Fibroblast of peridontal ligament (primary cell): ENCODE measurements at regions not wholly inside any gene's neighbourhood (a gene's known extent, or its start where the extent isn't known, plus 50 kb on each side); places are given as distances from the start of the nearest gene placed in this dataset.
"Not testable (repeated sequence)": the region's sequence is repeated elsewhere in the genome, so short reads cannot be mapped to it uniquely, and the experiment has no call there.

Experiments used
- DNase-seq: peaks from one replicate; pipeline ENCODE4 v3.0.0-alpha.2; 2010; ENCODE audit errors: extremely low read depth

DNA sequence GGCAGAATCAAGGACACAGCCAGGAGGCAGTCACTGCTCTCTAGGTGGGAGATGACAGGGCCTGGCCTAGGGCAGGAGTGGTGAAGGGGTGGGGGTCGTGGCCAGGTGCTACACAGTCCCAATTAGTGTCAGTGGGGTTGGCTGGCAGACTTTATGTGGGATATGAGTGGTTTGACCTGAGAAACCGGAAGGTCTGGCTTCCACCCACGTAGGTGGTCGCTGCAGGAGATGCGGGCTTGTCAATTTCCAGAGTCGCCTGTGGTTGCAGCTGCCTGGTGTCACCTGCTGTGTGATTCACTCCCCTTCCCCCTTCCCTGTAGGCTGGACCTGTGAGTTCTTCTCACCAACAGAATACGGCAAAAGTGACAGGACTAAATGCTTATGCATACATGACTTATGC lies 124.3 kb downstream of the KLF6 start:
- no peak for DNase-seq

GRCh38 chr10:3659203-3659917 lies 125.6 kb downstream of the KLF6 start:
- no peak for DNase-seq

DNA sequence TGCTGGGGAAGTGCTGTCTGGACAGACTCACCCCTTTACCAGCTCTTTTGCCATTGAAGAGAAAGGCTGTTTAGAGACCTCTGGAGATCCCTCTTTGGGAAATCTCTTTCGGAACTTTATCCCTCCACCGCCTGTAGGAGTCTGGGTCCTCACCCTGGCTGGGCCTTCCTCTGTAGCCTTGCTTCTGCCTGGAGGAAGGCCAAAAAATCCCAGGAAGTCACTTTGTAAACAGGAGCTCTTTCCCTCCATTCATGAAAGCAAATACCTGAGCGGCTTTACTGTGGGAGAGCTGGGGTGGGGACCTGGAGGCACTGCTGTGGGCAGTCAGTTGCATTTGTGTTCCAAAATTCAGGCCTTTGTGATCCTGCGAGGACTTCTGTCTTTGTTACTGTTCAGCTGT lies 126.2 kb downstream of the KLF6 start:
- no peak for DNase-seq

- DNase-seq: no peak
Observed at GRCh38 chr10:3656214-3656613, 128.8 kb downstream of the KLF6 start.

- DNase-seq: no peak
Observed at GRCh38 chr10:3655528-3655927, 129.5 kb downstream of the KLF6 start.

DNA sequence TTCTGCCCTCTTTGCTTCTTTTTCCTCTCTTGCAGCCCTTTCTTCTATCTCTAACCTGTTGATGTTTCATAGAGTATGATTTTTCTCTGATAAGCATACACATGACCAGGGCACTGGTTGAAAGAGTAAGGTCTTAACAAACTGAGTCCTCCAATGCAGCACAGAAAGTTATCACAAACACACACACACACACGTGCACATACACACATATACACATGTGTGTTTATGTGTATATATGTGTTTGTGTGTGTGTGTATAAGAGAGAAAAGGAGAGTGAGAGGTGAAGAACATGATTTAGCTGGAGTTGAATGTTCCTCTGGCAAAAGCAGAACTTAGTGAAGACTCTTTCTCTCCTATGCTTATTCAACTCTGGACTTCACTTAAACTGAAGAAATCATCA lies 130.0 kb downstream of the KLF6 start:
- DNase-seq: no peak

DNA sequence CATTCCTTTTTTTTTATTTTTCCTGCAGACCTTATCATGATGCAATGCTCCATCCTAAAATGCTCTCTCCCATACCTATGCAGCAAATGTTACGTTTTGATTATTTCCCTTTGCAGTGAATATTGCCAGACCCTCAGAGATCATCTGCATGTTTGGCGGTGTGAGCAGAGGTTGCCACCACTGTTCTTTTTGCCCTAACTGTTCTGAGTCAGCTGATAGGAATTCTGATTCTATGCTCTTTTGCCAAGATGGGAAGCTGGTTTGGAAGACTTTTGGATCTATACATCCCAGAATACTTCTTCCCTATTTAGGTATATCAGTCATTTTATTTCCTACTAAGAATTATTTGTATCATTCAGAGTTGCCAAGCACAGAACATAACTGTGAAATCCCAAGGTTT lies 130.5 kb downstream of the KLF6 start:
- DNase-seq: peak; percentile 59

DNA sequence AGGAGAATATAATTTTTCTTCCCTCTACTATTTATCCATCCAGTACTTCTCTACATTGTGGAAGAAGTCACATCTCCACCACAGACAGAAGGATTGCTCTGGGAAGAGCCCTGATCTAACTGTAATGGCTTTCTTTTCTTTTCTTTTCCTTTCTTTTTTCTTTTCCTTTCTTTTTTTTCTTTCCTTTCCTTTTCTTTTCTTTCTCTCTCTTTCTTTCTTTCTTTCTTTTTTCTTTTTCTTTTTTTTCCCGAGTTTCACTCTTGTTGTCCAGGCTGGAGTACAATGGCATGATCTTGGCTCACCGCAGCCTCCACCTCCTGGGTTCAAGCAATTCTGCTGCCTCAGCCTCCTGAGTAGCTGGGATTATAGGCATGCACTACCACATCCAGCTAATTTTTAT lies 131.7 kb downstream of the KLF6 start:
- not testable (repeated sequence) for DNase-seq

- DNase-seq: peak; percentile 65
Observed at GRCh38 chr10:3652886-3653285, 132.1 kb downstream of the KLF6 start.

- no peak for DNase-seq
Observed at GRCh38 chr10:3651969-3652653, 132.9 kb downstream of the KLF6 start.

- no peak for DNase-seq
Observed at GRCh38 chr10:3648576-3648975, 136.4 kb downstream of the KLF6 start.

GRCh38 chr10:3648170-3648569 lies 136.8 kb downstream of the KLF6 start:
- DNase-seq: no peak

DNA sequence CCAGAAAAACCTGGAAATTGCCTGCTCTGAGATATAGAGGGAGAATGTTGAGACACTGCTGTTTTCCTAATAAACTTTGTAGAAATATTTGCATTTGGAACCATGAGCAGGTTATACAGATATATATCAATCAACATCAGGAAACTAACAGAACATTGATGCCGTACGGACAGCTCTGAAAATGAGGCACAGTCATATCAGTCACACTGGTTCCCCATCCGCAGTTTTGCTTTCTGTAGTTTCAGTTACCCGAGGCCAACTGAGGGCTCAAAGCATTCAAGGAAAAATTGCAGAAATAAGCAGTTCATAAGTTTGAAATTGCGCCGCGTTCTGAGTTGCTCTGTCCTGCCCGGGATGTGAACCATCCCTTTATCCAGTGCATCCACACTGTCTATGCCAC lies 137.9 kb downstream of the KLF6 start:
- no peak for DNase-seq

DNA sequence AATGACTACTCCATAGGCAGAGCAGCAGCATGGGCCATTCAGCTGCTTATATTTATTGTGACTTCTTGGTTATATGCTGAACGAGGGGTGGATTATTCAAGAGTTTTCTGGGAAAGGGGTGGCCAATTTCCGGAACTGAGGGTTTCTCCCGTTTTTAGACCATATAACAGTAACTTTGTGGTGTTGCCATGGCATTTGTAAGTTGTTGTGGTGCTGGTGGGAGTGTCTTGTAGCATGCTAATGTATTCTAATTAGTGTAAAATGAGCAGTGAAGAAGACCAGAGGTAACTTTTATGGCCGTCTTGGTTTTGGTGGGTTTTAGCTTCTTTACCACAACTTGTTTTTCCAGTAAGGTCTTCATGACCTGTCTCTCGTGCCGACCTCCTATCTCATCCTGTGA lies 139.6 kb downstream of the KLF6 start:
- DNase-seq: no peak

GRCh38 chr10:3640816-3641215 lies 144.2 kb downstream of the KLF6 start:
- DNase-seq: no peak

- no peak for DNase-seq
Observed at GRCh38 chr10:3639546-3639945, 145.5 kb downstream of the KLF6 start.

DNA sequence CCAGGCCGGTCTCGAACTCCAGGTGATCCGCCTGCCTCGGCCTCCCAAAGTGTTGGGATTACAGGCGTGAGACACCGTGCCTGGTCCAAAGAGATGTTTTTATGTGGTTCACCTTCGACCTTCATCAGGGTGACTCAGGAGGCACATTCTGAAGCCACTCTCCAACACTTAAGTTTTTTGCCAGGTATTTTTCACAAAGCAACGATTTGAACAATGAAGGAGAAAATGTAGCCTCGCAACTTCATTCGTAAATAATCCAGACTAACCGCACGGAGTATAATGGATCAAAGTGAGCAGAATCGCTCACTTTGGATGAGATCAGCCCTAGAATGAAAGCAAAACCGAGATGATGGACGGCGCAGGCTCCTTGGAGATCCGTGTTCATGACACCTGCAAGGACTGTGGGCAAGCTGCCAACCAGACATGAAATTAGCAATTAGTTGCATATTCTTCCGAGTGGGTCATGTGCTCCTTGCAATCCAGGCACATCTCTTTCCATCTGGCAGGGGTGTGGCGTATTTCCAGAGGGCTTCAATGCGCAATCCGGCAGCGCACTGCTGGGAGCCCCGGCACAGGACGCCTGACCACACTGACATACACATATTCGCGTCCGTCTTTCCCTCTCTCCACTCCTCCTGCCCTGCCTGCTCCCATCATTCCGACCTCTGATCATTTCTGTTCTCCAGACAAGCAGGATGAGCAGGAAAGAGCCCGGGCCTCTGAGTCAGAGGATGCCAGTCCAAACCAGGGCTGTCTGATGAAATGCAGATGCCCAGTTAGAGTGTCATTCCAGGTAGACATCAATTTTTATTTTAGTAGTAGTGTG lies 148.4 kb downstream of the KLF6 start:
- no peak for DNase-seq

GRCh38 chr10:3635697-3636096 lies 149.3 kb downstream of the KLF6 start:
- no peak for DNase-seq

DNA sequence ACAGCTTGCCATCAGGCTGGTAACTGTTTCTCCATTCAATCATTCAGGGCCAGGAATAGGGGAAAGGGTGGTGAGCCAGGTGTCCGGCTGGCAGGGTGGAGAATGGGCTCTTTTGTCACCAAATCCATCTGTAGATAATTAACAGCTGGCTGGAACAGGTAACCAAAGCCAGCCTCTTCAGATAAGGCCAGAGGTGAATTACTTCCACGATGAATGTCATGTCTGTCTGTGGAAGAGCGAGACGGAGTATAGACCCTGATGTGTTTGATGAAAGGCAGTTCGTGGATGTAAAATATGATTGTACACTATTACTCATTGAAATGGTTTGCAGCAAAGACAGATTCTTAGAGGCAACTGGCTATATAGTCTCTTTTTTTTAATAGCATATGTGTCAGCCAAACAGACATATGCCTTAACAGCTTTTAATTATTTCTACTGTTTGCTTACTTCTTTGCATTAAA lies 149.8 kb downstream of the KLF6 start:
- no peak for DNase-seq

GRCh38 chr10:3634646-3635045 lies 150.4 kb downstream of the KLF6 start:
- not testable (repeated sequence) for DNase-seq

GRCh38 chr10:3631701-3632330 lies 153.2 kb downstream of the KLF6 start:
- no peak for DNase-seq

GRCh38 chr10:3631291-3631690 lies 153.7 kb downstream of the KLF6 start:
- no peak for DNase-seq
